Activated CD4-positive, alpha-beta T cell treated with anti-CD3 and anti-CD28 coated beads for 4 hours (primary cell): ENCODE measurements at regions not wholly inside any gene's neighbourhood (a gene's known extent, or its start where the extent isn't known, plus 50 kb on each side); places are given as distances from the start of the nearest gene placed in this dataset.
"Not testable (repeated sequence)": the region's sequence is repeated elsewhere in the genome, so short reads cannot be mapped to it uniquely, and the experiment has no call there.

Experiments used
- DNase-seq, 2 donors: peaks; one replicate each; pipeline ENCODE4 v3.0.0-alpha.2; 2020

DNA sequence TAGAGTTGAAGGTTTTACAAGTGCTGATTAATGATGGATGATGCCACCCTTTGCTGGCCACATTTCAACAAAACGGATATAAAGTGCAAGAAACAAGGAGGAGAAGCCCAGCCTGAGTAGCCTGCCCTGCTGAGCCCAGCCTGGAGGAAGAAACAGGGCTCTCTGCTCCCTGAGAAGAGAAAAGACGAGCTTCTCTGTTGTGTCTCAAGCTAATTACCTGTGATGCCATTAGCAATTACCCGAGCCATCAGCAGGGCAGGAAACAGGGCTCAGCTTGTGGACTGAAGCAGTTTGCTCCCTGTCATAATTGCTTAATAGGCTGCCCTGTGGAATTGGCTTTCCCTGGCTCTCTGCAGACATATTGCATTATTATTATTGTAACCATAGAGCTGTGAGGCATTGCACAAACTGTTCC lies 709.3 kb upstream of the AUTS2 start:
- no peak for DNase-seq

DNA sequence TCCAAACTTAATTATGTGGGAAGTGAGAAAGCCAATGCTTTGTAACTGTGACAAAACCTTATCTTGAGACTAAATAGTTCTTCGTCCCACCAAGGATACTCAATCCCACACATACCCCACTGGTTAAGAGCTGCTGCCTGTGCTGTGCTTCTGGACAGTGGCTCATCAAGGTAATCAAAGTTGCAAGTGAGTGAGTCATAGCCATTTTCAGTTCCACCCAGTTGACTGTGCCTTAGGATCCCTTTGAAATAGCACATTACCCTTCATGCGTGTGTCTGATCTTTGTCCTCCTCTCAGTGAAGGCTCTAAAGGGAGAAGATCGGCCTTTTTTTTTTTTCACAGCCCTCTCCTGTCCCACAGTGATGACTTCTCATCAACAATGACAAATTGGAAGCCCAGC lies 706.0 kb upstream of the AUTS2 start:
- no peak for DNase-seq

DNA sequence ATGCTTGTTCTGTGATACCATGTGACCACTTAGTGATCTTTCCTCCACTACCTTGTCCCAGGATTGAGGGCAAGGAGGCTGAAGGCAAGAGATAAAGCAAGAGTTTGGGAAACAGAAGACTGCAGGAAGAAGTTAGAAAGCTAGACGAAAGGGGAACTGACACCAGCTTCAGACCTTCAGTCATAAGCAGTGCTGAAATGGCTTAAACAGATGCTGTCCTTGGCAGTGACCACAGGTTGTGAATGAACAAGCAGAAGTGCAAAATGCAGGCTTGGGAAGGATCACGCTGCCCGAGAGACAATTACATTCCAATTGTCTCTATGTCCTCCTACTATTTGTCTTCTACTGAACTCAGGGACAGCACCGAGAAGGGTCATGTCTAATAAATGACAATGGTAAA lies 704.9 kb upstream of the AUTS2 start:
- DNase-seq = no peak

DNA sequence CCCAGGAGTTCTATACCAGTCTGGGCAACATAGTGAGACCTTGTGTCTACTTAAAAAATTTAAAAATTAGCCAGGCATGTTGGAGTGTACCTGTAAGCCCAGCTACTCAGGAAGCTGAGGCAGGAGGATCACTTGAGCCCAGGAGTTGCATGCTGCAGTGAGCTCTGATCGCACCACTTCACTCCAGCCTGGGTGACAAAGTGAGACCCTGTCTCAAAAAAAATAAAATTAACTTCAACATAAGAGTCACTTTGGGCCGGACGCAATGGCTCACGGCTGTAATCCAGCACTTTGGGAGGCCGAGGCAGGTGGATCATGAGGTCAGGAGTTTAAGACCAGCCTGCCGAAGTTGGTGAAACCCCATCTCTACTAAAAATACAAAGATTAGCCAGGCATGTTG lies 699.1 kb upstream of the AUTS2 start:
- not testable (repeated sequence) for DNase-seq

DNA sequence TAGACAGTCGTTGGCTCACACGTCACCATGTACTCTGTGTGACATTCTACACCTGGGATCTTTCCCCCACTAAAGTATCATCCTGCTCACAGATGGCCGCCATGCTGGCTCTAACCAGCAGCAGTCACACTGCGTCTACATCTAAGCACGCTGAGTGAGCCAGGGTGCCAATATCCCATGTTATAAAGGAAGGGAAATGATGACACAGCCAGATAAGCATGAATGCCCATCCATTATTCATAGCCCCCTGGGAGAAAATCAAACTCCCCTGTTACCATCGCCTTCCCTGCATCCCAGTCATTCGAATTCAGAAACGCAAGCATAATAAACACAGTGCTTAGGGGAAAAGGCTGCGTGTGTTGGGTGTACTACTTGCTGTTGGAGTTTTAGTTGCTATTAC lies 698.2 kb upstream of the AUTS2 start:
- DNase-seq = no peak

DNA sequence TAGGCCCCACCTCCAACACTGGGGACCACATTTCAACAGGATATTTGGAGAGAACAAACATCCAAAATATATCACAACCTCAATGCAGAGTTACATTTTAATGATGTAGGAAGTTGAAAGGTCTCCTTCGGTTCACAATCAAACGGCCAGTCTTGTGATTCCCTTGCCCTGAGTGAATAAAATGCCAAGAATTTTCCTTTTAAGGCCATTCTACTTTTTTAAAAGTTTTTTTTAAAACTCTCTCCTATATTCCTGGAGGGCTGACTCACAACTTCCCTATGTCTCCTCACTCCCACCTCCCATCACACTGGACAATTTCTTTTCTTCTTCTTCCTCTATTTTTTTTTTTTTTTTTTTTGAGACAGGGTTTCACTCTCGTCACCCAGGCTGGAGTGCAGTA lies 693.6 kb upstream of the AUTS2 start:
- no peak for DNase-seq

DNA sequence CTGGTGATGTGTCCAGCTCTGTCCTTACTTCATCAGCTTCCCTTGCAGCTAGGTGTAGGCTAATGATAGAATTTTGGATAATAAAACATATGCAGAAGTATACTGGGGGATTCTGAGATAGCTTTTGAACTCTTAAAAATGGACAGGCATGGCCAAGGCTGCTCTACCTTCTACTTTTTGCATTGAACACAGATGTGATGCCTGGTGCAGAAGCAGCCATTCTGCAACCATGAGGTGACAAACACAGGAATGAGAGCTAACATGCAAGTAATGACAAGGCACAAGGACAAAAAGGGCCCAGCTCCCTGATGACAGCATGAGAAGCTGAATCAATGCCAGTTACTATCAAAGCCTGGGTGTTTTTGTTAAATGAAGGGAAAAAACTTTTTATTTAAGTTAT lies 686.5 kb upstream of the AUTS2 start:
- no peak for DNase-seq

DNA sequence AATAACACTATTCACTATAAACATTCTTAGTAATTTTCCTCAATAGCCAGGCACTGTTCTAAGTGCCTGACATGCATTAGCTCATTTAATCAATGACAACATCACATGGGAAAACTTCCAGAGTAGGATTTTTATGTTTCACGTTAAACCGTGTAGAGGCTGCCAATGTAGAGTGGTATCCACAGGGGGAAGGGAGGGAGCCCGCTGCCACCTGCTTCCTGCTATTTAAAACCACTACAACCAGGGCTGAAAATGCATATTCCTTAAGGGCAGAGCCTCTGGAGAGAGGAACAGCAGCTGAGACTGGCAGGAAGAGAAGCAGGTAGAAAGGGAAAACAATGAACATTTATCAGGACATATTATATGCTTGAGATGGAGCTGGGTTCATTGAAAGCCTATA lies 684.3 kb upstream of the AUTS2 start:
- no peak for DNase-seq

DNA sequence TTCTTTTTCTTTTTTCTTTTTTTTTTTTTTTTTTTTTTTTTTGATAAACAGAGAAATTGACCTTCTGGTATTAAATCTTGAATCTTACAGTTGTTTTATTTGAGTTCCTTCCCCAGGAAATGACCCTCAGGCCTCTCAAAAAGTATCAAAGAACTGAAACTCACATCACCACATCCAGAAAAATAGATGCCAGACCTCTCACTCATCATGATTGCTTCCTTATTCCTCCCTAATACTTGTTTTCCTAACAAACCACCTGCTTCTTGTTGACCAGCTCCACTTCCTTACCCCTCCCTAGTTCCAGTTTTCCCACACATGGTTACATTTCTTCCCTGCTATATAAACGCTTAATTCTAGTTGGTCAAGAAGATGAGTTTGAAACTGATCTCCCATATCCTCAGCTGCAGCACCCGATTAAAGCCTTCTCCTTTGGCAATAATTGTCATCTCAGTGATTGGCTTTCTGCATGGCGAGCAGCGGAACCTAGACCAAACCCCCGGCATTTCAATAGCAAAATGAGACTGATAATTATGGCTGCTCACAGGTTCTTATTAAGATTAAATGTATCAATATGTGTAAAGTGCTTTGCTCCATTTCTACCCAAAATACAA lies 681.1 kb upstream of the AUTS2 start:
- no peak for DNase-seq

DNA sequence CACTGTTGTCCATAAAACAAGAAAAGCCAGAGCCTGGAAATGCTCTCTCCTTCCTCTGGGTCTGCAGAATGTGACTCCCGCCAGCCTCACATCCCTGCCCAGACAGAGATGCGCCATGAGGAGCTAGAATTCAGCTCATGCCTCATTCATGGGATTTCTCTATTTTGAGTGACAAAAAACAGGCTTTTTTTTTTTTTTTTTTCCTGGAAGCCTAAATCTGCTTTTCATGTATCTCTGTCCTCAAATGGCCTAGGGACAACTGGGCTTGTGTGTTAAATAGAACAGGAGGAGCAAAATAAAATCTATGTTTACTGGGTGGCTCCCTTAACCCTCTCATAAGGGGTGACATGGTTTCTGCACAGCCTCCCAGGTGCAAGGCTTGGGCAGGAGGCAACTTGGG lies 679.7 kb upstream of the AUTS2 start:
- DNase-seq = no peak

DNA sequence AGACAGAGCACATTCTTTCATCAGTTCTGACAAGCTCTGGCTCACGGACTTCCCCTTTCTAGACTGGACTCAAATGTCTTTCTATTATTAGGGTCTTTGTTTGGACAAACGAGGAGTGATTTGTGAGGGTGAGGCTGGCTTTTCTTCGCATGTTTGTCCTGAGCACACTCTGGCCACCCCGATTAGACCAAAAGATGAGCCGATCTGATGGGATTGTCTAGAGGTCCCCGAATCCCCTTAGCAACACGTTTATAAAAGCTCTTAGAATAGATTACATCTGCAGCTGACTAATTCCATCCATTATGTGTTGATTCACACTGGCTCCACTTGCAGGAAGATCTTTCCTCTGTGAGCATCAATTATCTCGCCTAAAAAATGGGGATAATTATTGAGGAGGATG lies 675.4 kb upstream of the AUTS2 start:
- DNase-seq = no peak

DNA sequence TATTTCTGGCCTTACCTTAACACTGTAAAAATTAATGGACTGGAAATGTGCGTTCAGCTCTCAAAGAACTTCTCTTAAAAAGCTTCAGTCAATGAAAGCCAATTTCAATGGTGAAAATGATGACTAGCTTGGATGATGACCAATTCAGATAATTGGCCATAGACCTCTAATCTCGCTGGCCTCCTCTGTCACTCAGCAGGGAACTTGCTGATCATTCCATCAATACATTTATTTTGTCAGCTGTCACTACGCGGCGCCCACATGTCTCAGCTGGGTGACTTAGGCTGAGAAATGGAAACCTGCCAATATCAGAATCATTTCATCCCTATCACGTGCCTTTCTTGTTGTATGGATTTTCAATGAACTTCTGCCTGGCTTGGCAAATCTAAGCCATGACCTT lies 673.0 kb upstream of the AUTS2 start:
- no peak for DNase-seq

DNA sequence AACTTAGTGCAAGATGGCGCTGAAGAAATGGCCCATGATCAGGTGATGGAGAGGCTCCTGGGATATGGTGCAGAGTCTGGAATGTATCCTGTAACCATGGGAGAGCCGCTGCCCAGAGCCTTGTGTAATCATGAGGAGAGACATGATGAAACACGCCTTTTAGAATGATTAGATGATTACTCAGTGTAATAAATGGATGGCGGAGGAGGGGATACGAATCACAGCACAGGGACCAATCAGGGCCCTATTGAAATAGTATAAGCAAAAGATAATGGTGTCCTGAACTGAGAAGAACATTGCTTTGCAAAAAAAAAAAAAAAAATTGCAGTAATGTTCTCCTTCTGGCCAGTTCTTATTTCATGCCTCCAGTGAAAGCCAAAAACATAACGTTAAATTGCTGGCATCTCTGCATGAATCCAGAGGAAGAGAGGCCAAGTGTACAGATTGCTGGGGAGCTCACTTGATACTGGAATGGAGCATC lies 668.5 kb upstream of the AUTS2 start:
- no peak for DNase-seq

DNA sequence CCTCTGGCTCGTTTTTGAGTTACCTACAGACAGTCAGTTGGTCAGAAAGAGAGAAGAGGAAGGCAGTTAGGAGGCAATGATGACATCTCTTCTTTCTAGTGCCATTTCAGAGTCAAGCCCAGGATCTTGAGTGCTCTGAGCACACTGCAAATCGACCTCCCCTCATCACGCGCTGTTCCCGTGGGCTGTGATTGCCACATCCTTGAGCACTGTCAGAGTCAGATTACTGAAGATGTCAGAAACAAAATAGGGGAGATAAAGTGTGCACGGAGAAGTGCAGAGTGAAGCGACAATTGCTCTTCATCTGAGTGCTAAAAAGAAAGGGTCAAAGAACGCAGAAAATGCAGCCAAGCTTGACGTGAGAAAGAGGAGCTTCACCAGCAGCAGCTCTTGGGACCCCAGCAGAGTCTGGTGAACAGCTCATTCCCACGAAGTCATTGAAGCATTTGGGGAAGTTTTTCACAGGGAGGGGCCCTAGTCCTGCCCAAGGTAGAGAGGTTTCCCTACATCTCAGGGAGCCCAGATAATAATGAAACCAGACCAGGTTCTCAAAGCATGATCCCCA lies 661.7 kb upstream of the AUTS2 start:
- no peak for DNase-seq

DNA sequence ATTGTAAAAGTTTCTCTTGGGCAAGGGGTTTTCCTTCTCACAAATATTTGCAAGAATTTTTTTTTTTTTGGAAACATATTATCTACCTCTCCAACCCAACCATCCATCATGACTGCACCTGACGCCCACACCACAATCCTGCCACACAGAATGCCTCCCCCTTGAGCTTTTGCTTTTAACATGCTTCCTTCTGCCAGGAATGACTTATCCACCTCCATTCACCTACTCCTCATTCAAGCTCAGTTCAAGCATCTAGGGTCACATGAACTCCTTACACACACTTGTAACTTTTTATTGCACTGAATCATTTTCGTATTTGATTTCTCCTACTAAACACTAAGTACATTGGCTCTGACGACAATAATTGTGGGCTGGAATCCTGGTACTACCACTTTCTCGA lies 660.1 kb upstream of the AUTS2 start:
- no peak for DNase-seq

DNA sequence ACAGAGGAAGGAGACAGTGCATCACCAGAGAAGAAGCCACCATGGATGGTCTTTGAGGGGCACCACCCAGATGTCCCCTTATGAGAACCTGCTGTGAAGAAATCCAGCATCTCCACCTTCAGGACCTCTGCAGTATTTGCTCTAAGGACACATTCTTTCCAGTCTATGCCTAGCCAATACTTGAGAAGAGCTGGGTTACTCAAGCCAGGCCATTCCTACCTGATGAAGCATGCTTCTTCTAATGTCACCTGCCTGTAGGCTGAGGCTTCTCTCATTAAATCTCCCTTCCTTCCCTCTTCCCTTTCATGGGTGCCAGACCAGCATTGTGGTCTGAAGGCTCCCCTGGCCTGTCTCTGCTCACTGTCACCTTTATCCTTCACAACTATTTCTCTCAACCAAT lies 654.5 kb upstream of the AUTS2 start:
- no peak for DNase-seq

DNA sequence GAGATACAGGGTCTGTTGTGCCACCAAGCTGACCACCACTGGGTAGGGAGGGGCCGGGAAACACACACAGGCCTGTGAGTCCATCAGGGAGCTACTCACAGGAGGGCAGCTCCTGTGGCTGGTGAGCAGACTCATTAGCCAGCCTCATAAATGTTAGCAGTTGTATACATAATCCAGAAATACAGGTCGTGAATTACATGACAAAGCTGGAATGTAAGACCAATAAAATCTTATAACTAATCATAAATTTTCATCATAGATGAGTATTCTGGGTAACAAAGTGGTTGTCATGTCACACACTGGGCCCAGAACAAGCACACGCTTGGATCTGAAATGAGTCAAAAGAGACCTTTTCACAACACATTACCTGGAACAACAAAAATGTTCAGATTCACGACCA lies 642.6 kb upstream of the AUTS2 start:
- DNase-seq = no peak

DNA sequence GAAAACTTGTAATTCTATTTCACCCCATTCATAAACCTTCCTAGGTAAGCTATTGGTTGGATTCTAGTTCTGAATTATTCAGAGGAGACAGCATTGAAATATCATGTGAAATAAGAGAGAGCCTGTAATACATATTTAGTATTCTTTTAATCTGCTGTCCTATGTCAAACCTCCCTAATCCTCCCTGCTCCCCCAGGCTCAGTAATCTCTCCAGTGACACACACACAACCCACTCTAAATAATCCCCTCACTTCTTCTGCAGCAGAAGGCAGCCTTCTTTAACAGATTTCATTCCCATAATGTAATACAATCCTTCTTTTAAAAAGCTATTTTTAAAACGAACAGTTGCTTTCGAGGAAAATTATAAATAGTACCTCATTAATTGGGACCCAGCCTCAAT lies 639.7 kb upstream of the AUTS2 start:
- no peak for DNase-seq

DNA sequence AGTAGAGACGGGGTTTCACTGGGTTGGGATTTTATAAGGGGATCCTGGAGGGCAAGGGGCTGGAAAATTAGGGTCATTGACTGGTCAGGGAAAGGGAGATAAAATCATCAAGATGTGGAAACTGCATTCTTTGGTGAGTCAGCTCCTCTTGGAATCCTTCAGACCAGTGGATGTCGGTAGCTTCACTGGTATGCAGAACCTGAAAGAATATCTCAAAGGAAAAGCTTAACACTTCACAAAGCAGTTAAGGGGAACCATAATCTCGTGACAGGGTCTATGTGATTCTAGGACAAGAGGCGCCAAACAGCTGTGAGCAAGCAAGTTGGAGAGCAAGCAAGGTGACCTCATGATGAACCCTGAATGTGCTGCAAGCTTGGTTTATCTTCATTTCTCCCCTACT lies 634.7 kb upstream of the AUTS2 start:
- no peak for DNase-seq

DNA sequence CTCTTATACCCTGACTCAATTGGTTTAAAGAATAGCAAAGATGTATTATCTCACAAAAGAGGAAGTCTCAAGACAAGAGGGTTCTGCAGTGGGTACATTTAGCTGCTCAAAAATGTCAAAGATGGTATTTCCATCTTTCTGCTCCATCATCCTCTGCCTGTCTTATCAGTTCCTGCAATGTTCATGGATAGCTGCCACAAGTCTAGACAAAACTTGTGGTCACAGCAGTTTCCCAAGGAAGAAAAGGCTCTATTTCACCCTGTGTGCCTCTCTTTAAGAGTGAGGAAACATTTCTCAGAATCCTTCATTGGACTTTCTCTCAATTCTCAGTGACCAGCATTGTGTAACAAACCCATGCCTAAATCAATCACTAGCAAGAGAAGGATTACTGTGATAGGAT lies 634.2 kb upstream of the AUTS2 start:
- no peak for DNase-seq

DNA sequence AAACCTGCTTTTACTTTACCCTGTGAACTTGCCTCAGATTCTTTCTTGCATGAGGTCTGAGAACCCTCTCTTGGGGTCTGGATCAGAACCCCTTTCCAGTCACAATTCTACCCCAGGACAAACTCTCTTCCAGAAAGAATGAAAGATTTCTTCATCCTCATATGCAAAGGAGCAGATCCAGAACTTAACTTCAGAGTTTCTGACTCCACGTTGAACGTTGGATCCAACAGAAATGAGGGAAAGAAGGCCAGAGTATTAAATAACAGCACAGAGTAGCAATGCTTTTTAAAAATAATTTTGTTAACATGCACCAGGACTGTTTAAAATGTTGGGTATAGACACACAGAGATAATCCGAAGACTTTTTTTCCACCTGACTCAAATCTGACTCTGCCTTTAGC lies 632.9 kb upstream of the AUTS2 start:
- no peak for DNase-seq

DNA sequence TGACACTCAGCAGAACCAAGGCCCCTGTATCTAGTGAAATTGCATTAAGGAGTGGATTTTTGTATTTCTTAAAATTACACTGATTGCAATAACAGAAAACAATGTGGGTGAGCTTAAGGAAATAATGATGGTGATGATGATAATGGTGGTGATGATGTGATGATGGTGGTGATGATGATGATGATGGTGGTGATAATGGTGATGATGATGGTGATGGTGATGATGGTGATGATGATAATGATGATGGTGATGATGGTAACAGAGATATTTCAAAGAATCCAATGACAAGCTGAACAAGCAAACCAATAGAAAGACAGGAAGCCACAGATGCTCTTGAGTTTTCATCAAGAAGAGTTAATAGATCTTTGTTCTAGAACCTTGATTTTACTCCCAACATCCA lies 630.7 kb upstream of the AUTS2 start:
- DNase-seq = no peak

DNA sequence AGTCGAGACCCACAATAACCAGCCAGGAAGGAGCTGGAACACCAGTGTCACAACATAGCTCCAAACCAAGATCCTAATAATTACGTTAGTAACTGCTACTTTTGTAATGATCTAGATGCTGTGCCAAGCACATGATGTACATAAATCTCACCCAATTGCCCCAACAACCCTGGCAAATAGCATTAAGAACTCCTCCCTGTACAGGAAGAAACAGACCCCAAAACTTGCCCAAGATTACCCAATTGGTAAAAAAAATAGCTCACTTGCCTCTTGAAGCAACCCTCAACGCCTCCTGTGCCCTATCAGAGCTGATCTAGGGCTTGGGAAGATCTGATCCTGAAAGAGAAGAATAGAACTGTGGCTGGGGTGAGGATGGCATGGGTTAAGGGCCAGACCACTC lies 628.7 kb upstream of the AUTS2 start:
- no peak for DNase-seq

DNA sequence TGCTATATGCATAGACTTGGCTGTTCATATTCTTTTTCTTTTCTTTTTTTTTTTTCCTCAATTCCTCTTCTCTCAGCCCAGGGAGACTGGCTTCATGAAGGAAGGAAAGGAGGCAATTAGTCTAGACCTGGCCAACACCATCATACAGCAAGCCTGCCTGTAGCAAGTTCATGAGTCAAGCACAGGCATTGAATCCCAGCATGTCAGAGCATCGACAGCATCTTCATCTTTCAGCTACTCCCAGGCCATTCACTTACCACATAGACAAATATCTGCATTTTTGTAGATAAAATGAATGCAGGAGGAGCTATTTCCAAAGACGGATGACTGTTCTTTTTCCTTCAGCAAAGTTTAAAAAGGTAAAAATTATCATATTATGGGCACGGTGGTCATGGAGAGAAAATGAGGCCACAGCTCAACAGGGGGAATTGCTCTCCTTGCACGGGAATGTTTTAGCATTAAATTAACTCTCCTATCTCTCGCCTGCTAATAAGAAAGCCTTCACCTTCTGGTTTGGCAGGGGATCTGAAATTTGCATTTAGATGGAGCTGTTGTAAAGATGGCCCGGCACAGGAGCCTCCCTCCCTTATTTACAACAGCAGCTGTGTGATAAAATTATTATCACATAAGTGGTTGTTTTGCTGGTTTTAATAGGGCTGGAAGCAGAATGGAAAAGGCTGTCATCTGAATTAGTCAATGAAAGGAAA lies 626.5 kb upstream of the AUTS2 start:
- no peak for DNase-seq
